GM18951 (cell line): ENCODE measurements at regions not wholly inside any gene's neighbourhood (a gene's known extent, or its start where the extent isn't known, plus 50 kb on each side); places are given as distances from the start of the nearest gene placed in this dataset.
"Not testable (repeated sequence)": the region's sequence is repeated elsewhere in the genome, so short reads cannot be mapped to it uniquely, and the experiment has no call there.

ENCODE experiments used
- POLR2A ChIP-seq: IDR thresholded peaks from 4 replicates; pipeline ENCODE4 v1.6.1; 2011; ENCODE audit warnings: mild to moderate bottlenecking; ENCODE audit not compliant: insufficient read length, insufficient read depth; ENCODE audit errors: extremely low read depth
- in situ Hi-C: fragments of 300-500 bp; cut with MboI; formaldehyde crosslinking; loops from one replicate; pipeline ENCODE4 v1.12.0; 2022; ENCODE audit warnings: low sequenced_read_pairs, mixed read lengths, inconsistent platforms; ENCODE audit not compliant: unreplicated experiment

- no peak for TF ChIP-seq POLR2A
- in situ Hi-C loops, result no loop called here
Observed at GRCh38 chr2:49861821-49862220, 707.5 kb upstream of the FSHR start.

- in situ Hi-C loops, result no loop called here
- no peak for TF ChIP-seq POLR2A
Observed at GRCh38 chr2:49860834-49861233, 706.5 kb upstream of the FSHR start.

- no peak for TF ChIP-seq POLR2A
- in situ Hi-C loops, result no loop called here
Observed at GRCh38 chr2:49860170-49860569, 705.9 kb upstream of the FSHR start.

GRCh38 chr2:49858657-49859056 lies 704.3 kb upstream of the FSHR start:
- in situ Hi-C loops, result no loop called here
- no peak for TF ChIP-seq POLR2A

GRCh38 chr2:49858113-49858490 lies 703.8 kb upstream of the FSHR start:
- in situ Hi-C loops, result no loop called here
- TF ChIP-seq POLR2A, result no peak

GRCh38 chr2:49857371-49858112 lies 703.2 kb upstream of the FSHR start:
- no peak for TF ChIP-seq POLR2A
- in situ Hi-C loops, result no loop called here

GRCh38 chr2:49845671-49846070 lies 691.4 kb upstream of the FSHR start:
- no peak for TF ChIP-seq POLR2A
- in situ Hi-C loops, result no loop called here

GRCh38 chr2:49845021-49845420 lies 690.7 kb upstream of the FSHR start:
- in situ Hi-C loops, result no loop called here
- TF ChIP-seq POLR2A, result no peak

GRCh38 chr2:49844113-49844512 lies 689.8 kb upstream of the FSHR start:
- in situ Hi-C loops, result not testable (repeated sequence)

GRCh38 chr2:49843314-49843713 lies 689.0 kb upstream of the FSHR start:
- in situ Hi-C loops, result no loop called here

GRCh38 chr2:49840428-49840975 lies 686.2 kb upstream of the FSHR start:
- in situ Hi-C loops, result no loop called here
- no peak for TF ChIP-seq POLR2A

More at GRCh38 chr2:49843314-49843713, 689.0 kb upstream of the FSHR start:
- no peak for TF ChIP-seq POLR2A

- no peak for TF ChIP-seq POLR2A
- in situ Hi-C loops, result no loop called here
Observed at GRCh38 chr2:49839818-49840217, 685.5 kb upstream of the FSHR start.

- in situ Hi-C loops, result no loop called here
- TF ChIP-seq POLR2A, result no peak
Observed at GRCh38 chr2:49837561-49838293, 683.4 kb upstream of the FSHR start.

- TF ChIP-seq POLR2A, result no peak
- in situ Hi-C loops, result no loop called here
Observed at GRCh38 chr2:49836017-49836416, 681.7 kb upstream of the FSHR start.
